Ramos (cell line): ENCODE measurements at regions not wholly inside any gene's neighbourhood (a gene's known extent, or its start where the extent isn't known, plus 50 kb on each side); places are given as distances from the start of the nearest gene placed in this dataset.
"Not testable (repeated sequence)": the region's sequence is repeated elsewhere in the genome, so short reads cannot be mapped to it uniquely, and the experiment has no call there.

Experiments used
- in situ Hi-C: fragments of 300-500 bp; cut with MboI; formaldehyde crosslinking; loops from one replicate; pipeline ENCODE4 v1.14.3; 2022; ENCODE audit warnings: low sequenced_read_pairs; ENCODE audit not compliant: unreplicated experiment

DNA sequence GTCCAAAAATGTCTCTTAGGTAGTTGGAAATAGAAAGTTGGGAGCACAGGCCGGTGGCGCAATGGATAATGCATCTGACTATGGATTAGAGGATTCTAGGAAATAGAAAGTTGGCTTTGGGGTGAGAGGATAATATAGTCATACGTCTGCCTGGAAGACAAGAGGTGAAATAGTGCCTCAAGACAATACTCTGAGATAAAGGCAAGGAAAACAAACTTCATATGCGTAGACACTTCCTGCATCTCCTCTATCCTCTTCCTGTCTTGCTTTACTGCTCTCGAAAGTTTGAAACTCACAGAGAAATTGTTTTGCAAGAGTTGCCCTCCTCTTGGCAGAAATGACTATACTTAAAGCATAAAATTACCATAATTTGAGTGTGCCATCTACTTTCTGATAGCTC, 153.2 kb upstream of the FBXL7 start:
- in situ Hi-C loops = no loop called here

DNA sequence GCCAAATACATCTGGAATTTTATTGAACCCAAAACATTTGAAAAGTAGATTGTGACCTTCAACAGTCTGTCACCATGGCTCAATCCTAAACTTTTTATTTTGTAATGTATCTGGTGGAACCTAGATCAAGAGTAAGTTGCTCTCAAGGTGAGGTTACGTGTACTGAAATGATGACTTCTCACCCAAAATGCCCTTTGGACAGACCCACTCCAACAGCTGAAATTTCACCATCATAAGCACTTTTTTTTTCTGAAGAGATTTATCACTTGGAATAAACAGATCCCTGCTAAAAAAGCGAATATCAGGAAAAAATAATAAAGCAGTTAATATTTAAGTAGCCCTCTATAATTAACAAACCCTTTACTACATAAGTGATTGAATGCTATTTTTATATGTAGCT, 155.0 kb upstream of the FBXL7 start:
- in situ Hi-C loops = no loop called here

DNA sequence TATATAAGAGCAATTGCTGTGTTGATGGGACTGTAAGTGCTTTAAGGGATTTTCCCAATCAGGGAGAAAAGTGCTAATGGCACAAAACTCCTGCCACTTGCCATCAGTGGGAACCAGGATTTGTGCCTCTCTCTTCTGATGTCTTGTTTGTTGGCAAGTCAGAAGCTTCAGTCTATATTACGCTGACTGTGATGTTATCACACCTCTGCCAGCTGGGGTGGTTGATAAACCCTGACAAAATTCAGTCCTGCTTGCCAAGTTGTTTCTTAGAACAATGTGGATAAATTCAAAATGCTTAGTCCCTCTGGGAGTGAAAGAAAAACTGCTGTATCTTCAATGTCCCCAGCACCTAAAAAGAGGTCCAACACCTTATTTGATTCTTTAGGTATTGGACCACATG, 161.4 kb upstream of the FBXL7 start:
- in situ Hi-C loops = no loop called here

DNA sequence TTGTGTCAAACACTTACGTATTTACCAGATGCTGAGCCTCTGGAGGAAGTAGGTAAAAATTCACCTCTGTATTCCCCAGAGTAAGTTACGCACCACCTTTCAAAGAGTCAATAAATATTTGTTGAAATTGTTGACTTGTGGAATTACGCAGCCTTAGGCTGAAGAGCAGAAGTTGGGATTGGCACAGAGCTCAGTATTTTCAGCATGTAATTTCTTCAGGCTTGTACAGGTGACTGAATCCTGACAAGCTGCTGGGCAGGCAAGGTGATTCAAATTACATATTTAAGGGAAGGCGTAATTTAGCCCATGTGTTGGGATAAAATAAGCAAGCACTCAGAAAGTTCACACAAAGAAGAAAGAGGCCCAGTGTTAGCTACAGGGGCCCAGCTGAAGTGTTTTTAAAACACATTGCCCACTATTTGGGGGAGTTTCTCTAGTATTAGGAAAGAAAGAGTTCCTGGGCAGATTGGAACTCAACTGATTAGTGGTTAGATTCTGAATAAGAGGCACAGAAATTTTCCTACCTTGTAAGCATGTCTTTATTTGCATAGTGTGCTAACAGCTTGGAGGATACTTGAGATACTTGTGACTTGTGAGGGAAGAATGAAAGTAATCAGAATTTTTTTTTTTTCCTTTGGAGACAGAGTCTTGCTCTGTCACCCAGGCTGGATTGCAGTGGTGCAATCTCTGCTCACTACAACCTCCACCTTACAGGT, 165.3 kb upstream of the FBXL7 start:
- in situ Hi-C loops = no loop called here

DNA sequence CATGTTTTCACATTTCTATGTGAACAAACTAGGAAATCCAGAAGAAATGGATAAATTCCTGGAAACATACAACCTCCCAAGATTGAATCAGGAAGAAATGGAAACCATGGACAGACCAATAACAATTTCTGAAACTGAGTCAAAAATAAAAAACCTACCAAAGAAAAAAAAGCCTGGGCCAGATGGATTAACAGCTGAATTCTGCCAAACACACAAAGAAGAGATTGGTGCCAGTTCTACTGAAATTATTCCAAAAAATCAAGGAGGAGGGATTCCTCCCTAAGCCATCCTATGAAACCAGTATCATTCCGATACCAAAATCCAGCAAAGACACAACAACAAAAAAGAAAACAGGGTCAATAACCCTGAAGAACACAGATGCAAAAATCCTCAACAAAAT, 166.9 kb upstream of the FBXL7 start:
- in situ Hi-C loops = no loop called here

DNA sequence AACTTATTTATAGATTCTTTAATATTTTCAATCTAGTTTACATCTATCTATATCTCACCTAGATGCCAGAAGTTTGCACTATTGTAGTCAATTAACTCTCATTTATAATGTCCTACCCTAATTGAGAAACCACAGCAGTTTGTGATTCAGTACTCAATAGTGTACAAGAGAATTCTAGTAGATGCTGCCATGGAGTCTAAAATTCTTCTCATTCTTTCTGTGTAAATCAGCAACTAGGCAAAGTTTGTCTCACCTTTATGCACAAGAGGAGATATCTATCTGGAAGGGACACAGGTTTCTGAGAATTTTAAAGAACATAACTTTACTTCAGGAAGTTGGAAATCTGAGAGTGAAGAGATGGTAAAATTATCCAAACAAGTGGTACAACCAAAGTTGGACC, 173.0 kb upstream of the FBXL7 start:
- in situ Hi-C loops = no loop called here

DNA sequence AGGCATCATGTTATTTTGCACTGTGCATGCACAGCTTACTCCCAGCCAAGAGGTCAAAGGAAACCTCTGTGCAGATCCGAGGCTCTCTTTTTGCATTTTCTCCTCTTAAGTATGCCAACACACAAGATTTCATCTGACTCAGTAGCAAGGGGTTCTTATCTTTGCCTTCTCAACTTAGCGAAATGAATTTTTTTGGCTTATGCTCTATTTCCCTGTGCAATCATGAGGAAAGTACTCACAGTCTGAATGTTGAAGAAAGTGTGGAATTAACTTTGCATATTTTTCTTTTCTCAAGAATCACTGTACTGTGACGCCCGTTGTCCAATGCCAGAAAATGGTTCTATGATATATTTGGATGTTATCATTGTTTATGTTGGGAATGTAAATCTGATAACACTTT, 173.5 kb upstream of the FBXL7 start:
- in situ Hi-C loops = no loop called here

DNA sequence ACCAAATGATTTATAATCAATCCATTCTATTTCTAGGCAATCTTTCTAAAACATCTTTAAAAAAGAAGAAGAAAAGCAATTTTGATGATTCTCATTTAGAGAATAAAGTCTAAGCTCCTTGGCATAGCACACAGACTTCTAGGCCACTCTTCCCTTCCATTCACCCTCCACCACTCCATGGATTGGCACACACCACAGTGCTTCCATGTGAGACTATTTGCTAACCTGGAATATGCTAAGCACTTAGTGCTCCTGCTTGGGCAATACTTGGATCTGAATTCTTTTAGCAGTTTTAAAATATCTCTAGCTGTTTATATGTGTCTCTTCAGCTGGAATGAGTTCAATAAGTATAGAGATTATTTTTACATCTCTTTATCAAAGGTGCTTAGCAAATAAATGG, 177.6 kb upstream of the FBXL7 start:
- in situ Hi-C loops = no loop called here

DNA sequence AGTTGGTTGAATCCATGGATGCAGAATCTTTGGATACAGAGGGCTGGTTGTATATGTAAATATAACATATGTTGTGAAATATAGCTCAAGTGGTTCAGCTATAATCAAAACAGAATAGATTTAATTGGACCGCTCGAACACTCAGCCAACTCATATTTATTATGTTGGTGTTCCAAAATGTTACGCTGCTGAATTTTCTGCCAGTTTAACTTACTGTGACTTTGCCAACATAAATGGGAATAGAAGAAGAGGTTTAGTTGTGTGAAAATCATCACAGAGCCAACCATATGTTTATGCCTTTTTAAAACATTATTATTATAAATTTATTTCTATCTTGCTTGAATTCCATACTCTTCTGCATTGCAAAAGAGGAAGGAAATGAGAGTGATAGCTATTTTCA, 178.2 kb upstream of the FBXL7 start:
- in situ Hi-C loops = no loop called here

DNA sequence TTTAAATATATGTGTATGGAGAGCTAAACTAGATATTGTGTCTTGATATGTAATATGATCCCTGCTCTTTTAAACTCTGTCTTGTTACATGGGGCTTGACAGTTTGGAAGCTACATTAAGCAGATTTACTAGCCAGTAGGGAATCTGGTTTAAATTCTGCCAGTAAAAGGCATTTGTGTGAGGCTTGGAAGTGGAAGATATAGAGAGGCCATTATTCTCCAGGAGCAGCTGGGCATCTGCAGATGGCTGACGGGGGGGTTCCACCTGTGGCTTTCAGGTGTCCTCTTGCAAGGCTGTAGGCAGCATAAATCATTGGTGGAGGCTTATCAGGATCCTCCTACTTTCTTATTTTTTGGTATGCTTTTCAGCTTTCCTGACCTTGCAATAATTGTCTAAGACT, 179.1 kb upstream of the FBXL7 start:
- in situ Hi-C loops = no loop called here

DNA sequence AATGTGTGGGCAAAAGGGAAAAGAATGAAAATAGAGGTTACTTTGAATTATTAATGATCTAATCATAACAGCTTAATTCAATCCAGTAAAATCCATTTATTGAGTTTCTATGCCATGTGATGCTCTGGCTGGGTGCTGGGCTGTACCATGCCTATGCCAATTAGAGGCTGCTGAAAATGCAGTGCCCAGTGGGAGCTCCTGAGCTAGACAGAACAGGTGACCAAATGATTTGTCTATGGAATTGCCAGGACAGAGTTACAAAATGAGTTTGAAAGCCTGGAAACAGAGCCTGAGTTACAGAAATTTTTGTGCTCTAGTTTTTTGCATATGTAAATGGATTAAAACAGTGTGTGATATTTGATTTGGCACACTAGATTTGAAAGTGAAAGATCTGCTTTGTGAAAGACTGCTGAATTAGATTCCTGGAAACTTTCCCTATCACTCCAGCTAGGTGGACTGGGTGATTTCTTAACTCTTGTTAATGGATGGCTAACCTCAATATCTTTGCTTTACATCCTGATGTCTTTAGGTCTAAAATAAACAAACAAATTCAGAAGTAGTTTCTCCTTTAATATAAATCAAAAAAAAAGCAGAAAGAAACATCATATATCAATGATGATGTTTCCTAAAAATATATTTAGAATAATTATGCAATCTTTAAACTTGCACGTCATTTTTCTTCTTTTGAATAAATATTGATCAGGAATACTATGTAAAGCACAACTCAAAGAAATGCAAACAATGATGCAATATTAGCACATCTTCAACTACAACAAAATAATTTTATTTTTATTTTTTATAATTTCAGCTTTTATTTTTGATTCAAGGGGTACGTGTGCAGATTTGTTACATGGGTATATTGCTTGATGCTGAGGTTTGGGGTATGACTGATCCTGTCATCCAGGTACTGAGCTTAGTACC, 194.8 kb upstream of the FBXL7 start:
- in situ Hi-C loops = no loop called here

DNA sequence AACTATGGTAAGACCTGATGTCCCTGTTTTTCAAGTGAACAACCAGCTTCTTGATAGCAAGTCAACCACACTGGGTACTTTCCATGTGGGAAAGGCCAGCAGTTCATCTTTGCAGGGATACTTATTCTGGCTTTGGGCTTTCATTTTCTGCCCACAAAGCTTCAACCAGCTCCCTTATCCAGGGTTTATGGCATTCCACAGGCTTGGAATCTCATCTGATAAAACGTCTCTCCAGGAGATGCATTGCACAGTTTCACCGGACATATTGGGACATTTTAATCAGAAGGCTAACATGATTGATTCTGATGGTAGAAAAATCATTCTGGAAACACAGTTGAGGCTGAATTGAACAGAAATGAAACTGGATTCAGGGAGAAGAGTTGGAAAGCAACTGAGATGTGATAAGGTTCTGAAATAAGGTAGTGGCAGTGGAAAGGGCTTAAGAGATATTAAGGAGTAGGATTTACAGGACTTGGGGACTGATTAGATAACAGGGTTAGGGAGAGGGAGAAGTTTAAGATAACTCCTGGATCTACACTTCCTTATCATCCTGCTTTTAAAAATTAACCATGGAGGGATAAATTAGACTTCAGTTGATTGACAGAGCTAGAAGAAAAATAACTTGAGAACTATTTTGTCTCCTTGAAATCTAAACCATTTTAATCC, 195.8 kb upstream of the FBXL7 start:
- in situ Hi-C loops = no loop called here

DNA sequence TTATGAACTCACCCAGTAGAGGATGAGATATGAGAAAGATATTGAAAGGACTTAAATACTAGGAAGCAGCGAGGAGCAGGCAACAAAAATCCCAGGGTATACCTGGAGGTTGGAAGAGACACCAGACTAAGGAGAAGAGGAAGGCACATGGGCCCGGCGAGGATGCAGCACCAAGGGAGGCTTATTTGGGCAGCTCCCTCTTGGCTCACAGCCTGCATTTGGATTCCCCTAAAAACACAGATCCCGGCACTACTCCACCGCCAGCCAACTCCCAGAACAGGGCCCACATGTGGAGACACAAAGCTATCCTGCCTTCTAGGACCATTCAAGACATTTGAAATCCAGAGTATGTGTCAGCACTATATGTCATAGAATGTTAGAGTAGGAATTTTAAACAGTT, 199.8 kb upstream of the FBXL7 start:
- in situ Hi-C loops = no loop called here

DNA sequence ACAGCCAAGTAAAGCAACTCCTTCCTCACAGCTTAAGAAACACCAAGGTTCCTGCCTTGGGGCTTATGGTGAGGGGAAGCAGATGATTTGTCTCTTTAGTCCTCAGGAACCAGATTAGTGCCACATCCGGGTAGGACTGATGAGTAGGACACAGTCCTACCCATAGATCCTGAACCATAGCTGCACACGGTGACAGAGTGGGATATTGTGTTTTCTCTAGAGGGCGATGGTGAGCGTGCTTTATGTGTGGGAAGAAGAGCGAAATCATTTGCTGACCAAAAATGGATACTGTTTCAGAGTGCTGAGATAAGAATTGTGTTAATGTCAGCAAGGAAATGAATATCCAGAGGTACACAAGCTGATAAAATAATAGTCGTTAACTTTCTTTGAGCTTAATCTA, 209.0 kb upstream of the FBXL7 start:
- in situ Hi-C loops = no loop called here

DNA sequence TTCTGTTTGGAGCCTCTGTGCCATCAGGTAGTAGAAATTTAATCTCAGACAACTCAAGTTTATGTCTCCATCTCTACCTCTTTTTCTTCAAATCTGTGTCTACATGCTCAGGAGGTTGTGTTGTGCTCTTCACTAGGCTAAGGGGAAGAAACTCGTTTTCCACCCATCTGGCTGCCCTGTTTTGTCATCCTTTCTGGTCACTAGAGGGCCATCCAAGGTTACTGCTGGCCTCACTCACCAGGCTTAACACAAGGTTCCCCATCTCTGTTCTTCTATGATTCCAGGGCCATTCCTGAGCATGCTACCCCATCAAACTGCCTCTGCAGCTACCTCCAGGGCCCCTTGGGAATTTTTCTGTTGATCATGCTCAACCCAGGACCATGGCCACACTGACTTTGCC, 213.3 kb upstream of the FBXL7 start:
- in situ Hi-C loops = no loop called here

DNA sequence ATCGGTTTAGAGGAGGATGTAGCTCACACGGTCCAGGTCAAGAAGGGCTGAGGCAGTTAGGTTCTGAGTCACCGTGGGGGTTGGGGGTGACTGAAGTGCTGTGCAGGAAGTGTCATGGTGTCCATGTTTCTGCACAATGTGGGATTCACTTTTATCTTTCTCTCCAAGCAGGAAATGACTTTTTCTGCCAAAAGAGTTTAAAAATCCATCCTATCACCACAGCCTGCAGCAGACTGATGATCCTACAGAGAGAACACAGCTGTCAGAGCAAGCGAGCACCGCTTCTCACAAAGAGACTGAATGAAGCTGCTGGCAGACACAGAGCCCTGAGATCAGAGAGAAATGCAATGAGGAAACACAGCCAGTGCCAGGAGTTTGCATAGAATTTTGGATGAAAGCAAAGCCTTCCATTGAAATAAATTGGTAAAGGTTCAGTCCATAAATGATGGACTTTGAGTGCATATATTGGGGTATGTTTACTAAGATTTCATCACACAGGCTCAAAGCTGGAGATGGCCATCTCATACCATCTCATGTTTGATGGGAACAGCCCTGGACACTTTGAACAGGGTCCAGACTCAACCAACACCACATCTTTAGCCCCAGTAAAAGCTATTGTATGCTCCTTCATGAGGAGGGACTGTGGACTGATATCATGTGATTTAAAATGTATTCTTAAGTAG, 213.9 kb upstream of the FBXL7 start:
- in situ Hi-C loops = no loop called here

DNA sequence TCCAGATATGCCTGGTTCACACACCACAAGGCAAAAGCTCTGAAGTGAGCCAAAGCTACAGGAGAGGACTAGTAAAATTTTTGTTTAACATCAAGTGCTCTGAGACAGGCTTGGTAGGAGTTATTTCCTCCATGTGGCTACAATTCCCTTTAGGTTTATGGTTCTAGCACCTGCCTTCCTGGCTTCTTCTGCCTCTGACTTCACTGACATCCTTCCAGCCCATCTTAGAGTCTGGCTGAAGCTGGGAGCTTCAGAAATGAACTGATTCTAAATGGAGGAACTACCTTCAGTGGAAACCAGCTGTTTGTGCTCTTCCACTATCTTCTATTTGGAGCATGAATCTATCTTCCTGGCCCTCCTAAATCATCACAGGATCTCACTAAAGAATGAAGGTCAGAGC, 215.3 kb upstream of the FBXL7 start:
- in situ Hi-C loops = no loop called here

DNA sequence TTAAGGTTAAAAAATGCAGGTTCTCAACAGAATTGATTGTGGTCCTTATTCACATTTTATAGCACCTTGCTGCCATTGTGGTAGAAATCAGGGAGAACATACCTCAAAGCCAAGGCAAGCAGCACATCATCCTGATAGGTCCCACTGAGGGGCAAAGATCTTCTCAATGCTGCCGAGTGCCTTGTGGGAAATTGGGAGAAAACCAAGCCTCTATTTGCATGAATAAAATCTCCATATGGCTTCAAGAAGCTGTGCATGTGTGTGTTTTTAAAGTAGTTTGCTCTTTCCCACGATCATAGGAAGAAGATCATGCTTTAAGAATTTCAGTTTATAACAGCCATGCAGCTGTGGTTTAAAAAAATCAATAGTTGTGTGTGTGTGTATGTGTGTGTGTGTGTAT, 216.9 kb upstream of the FBXL7 start:
- in situ Hi-C loops = no loop called here

DNA sequence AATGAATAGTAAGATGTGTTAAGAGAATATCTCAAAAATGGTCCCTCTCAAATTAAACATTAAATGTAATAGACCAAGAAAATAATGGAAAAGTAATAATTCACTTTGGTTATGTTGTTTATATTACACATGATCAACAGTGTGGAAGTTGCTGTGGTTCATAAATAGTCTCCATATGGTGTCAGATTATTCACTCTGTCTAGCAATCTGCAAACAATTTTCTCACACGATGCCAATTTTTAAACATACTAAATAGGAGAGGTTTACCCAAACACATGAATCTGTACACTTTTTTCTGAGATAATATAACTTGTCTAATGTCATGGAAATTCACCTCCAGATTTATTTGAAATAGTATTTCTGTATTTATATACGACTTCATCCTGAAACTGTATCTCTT, 217.4 kb upstream of the FBXL7 start:
- in situ Hi-C loops = no loop called here

DNA sequence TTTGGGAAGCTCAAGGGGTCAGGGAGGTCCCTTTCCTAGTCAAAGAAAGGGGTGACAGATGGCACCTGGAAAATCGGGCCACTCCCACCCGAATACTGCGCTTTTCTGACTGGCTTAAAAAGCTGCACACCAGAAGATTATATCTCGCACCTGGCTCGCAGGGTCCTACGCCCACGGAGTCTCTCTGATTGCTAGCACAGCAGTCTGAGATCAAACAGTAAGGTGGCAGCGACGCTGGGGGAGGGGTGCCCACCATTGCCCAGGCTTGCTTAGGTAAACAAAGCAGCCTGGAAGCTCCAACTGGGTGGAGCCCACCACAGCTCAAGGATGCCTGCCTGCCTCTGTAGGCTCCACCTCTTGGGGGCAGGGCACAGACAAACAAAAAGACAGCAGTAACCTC, 228.4 kb upstream of the FBXL7 start:
- in situ Hi-C loops = not testable (repeated sequence)

DNA sequence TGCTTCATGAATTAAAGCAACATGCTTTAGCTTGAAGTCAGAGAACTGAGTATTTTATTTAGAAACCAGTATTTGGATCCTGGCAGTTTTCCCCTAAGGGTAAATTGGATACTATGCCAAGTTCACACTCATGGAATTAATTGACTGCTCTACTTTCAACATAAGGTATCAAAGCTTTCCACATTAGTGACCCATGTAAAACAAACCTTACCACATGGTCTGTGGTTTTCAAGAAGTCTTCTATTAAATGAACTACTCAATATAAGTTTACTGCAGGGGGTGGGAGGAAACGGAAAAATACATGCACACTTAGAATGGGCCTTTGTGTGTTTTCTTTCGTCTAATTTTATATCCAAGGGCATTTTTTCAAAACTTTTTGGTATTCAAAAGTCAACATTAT, 232.0 kb upstream of the FBXL7 start:
- in situ Hi-C loops = no loop called here
